ENCODE measurements at regions not wholly inside any gene's neighbourhood (a gene's known extent, or its start where the extent isn't known, plus 50 kb on each side); places are given as distances from the start of the nearest gene placed in this dataset.

DNA sequence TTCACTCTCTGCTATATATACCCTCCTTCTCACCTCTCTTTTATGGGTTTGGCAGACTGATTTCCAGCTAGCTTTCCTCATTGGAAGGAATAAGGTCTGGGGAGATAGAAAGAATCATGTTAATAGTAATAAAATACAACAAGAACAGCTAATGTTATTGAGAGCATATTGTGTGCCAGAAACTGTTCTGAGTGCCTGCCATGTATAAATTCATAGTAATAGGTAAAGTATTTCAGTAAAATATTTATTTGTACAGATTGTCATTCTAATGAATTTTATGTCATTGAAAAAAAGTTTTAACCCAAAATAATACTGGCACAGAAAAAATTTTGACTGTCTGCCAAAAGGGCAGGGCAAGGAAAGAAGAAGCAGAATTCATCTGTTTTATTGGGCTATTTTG lies 834.9 kb upstream of the ZNF608 start:
- TF ChIP-seq GATA3 (IDR thresholded peaks at IDR 0.05; ENCODE audit: low read depth, low read length) (no peak), GATA2 (IDR thresholded peaks at IDR 0.05; ENCODE audit: low read depth, low read length) (no peak)

All from SH-SY5Y (cell line).